H1 (cell line): ENCODE measurements at regions not wholly inside any gene's neighbourhood (a gene's known extent, or its start where the extent isn't known, plus 50 kb on each side); places are given as distances from the start of the nearest gene placed in this dataset.

Experiments
- CTCF ChIA-PET: fragments of 300-600 bp; sonication (Branson Sonifier 250); formaldehyde crosslinking; loops from one replicate; lab custom pipeline; 2021; ENCODE audit not compliant: partially characterized antibody; lab: Charles Lee
- POLR2A ChIA-PET: fragments of 300-600 bp; sonication (Branson Sonifier 250); formaldehyde crosslinking; loops from one replicate; lab custom pipeline; 2021; ENCODE audit warnings: inconsistent platforms; ENCODE audit not compliant: partially characterized antibody; lab: Charles Lee
- DNase-seq, 2 experiments: peaks; one replicate each; pipeline versions ENCODE4 v3.0.0 to v3.0.0-alpha.2; 2010 to 2022; ENCODE audit warnings: low spot score in 2 of 2, low read depth in 1 of 2, mixed read lengths in 1 of 2
- FAIRE-seq: peaks from 2 replicates; lab custom pipeline; 2011; peaks lifted over from hg19 to GRCh38; lab: Jason Lieb, UNC
- H2AFZ ChIP-seq: 2 replicates; pipeline ENCODE4 v1.8.1; 2012; ENCODE audit warnings: low read length, inconsistent platforms
- H2AK5ac ChIP-seq: 2 replicates; pipeline ENCODE4 v1.6.1; 2013; ENCODE audit warnings: low read depth, low read length
- H2BK120ac ChIP-seq: replicated peaks from 2 replicates; pipeline ENCODE3; 2013; ENCODE audit warnings: low read depth, low read length, inconsistent platforms
- H2BK12ac ChIP-seq: 2 replicates; pipeline ENCODE4 v1.6.1; 2013; ENCODE audit warnings: low read depth, low read length
- H2BK15ac ChIP-seq: 2 replicates; pipeline ENCODE4 v1.6.1; 2013; ENCODE audit warnings: low read length
- H2BK20ac ChIP-seq: 2 replicates; pipeline ENCODE4 v1.6.1; 2013; ENCODE audit warnings: low read length
- H2BK5ac ChIP-seq: 2 replicates; pipeline ENCODE4 v1.6.1; 2013; ENCODE audit warnings: low read depth, low read length
- H3K14ac ChIP-seq: 2 replicates; pipeline ENCODE4 v1.6.1; 2013; ENCODE audit warnings: inconsistent platforms; ENCODE audit not compliant: insufficient read length
- H3K18ac ChIP-seq: 2 replicates; pipeline ENCODE4 v1.6.1; 2013; ENCODE audit warnings: low read length; ENCODE audit errors: extremely low read depth
- H3K23ac ChIP-seq: 2 replicates; pipeline ENCODE4 v1.6.1; 2013; ENCODE audit warnings: inconsistent platforms; ENCODE audit not compliant: insufficient read length
- H3K23me2 ChIP-seq: 2 replicates; pipeline ENCODE4 v1.6.1; 2013; ENCODE audit warnings: low read depth, low read length
- H3K27ac ChIP-seq: 2 replicates; pipeline ENCODE4 v1.6.1; 2011; ENCODE audit warnings: low read depth, low read length, inconsistent platforms
- H3K27me3 ChIP-seq, 4 experiments: replicated peaks in 1 of 4; 1 replicate in 1 of 4; 2 replicates in 3 of 4; pipeline versions ENCODE4 v1.6.1 to v1.8.1; 2011 to 2013; ENCODE audit warnings: low read length in 3 of 4, mild to moderate bottlenecking in 3 of 4, inconsistent platforms in 2 of 4, mixed read lengths in 2 of 4, moderate library complexity in 1 of 4; ENCODE audit not compliant: control insufficient read depth in 3 of 4, insufficient read depth in 3 of 4; ENCODE audit errors: extremely low read depth in 1 of 4
- H3K36me3 ChIP-seq, 4 experiments: 2 replicates each; pipeline versions ENCODE4 v1.6.1 to v1.8.1; 2011 to 2013; ENCODE audit warnings: mild to moderate bottlenecking in 4 of 4, low read length in 3 of 4, moderate library complexity in 2 of 4, control low read depth in 1 of 4, inconsistent platforms in 1 of 4; ENCODE audit not compliant: insufficient read depth in 4 of 4, control insufficient read depth in 2 of 4
- H3K4ac ChIP-seq: replicated peaks from 2 replicates; pipeline ENCODE3; 2013; ENCODE audit warnings: low read length, low read depth, mixed read lengths, inconsistent platforms; ENCODE audit not compliant: insufficient read length
- H3K4me1 ChIP-seq, 4 experiments: replicated peaks in 1 of 4; 1 replicate in 1 of 4; 2 replicates in 3 of 4; pipeline versions ENCODE4 v1.6.1 to v1.8.1; 2011 to 2013; ENCODE audit warnings: low read length in 3 of 4, inconsistent platforms in 2 of 4, mixed read lengths in 1 of 4; ENCODE audit not compliant: insufficient read depth in 4 of 4, control insufficient read depth in 3 of 4
- H3K4me2 ChIP-seq, 2 experiments: 2 replicates each; pipeline versions ENCODE4 v1.6.1 to v1.8.1; 2011 to 2013; ENCODE audit warnings: low read depth in 2 of 2, low read length in 2 of 2, control low read depth in 1 of 2, inconsistent platforms in 1 of 2, mild to moderate bottlenecking in 1 of 2; ENCODE audit not compliant: insufficient read depth in 1 of 2
- H3K4me3 ChIP-seq, 4 experiments: fragments of 200-600, 300-600 bp in 1 of 4; sonication (generic), shearing (Covaris generic), sonication (Bioruptor Twin) in 1 of 4; 2 replicates each; pipeline versions ENCODE4 v1.5.1 to v1.8.1; 2011 to 2016; ENCODE audit warnings: low read length in 4 of 4, low read depth in 3 of 4, control low read depth in 2 of 4, inconsistent platforms in 2 of 4, mild to moderate bottlenecking in 2 of 4, mixed read lengths in 1 of 4, moderate library complexity in 1 of 4; ENCODE audit not compliant: insufficient read depth in 2 of 4; ENCODE audit errors: extremely low read depth in 1 of 4
- H3K56ac ChIP-seq: replicated peaks from 2 replicates; pipeline ENCODE3; 2013; ENCODE audit warnings: low read depth, mild to moderate bottlenecking, mixed read lengths, low read length, inconsistent platforms; ENCODE audit not compliant: insufficient read length
- H3K79me1 ChIP-seq: 2 replicates; pipeline ENCODE4 v1.6.1; 2013; ENCODE audit warnings: low read depth, low read length, control low read depth
- H3K79me2 ChIP-seq, 2 experiments: 2 replicates each; pipeline versions ENCODE4 v1.6.1 to v1.8.1; 2012 to 2013; ENCODE audit warnings: low read length in 2 of 2, mild to moderate bottlenecking in 2 of 2, inconsistent platforms in 1 of 2; ENCODE audit not compliant: insufficient read depth in 2 of 2, control insufficient read depth in 1 of 2
- H3K9ac ChIP-seq, 4 experiments: replicated peaks in 1 of 4; 1 replicate in 1 of 4; 2 replicates in 3 of 4; pipeline versions ENCODE4 v1.6.1 to v1.8.1; 2011 to 2013; ENCODE audit warnings: low read depth in 3 of 4, low read length in 3 of 4, control low read depth in 2 of 4, mild to moderate bottlenecking in 2 of 4, moderate library complexity in 2 of 4, inconsistent platforms in 1 of 4; ENCODE audit errors: extremely low read depth in 1 of 4
- H3K9me3 ChIP-seq, 2 experiments: 2 replicates each; pipeline versions ENCODE4 v1.6.1 to v1.8.1; 2012 to 2013; ENCODE audit warnings: mild to moderate bottlenecking in 2 of 2, moderate library complexity in 2 of 2, control low read depth in 1 of 2, inconsistent platforms in 1 of 2, low read depth in 1 of 2, low read length in 1 of 2, mixed read lengths in 1 of 2; ENCODE audit not compliant: insufficient read depth in 2 of 2
- H4K20me1 ChIP-seq, 2 experiments: replicated peaks in 1 of 2; 2 replicates each; pipeline versions ENCODE3 to v1.8.1; 2011 to 2013; ENCODE audit warnings: inconsistent platforms in 2 of 2, low read length in 2 of 2, mild to moderate bottlenecking in 1 of 2; ENCODE audit not compliant: insufficient read depth in 2 of 2, control insufficient read depth in 1 of 2
- H4K5ac ChIP-seq: 2 replicates; pipeline ENCODE4 v1.6.1; 2013; ENCODE audit warnings: low read length, low read depth, mixed read lengths, inconsistent platforms; ENCODE audit not compliant: insufficient read length
- H4K8ac ChIP-seq: 2 replicates; pipeline ENCODE4 v1.8.0; 2013; ENCODE audit warnings: mild to moderate bottlenecking, moderate library complexity, low read length, inconsistent platforms; ENCODE audit not compliant: insufficient read depth; ENCODE audit errors: extremely low read depth
- H4K91ac ChIP-seq: replicated peaks from 2 replicates; pipeline ENCODE3; 2013; ENCODE audit warnings: low read length, mixed read lengths, inconsistent platforms; ENCODE audit not compliant: insufficient read length
- CEBPB ChIP-seq: IDR thresholded peaks from 2 replicates; pipeline ENCODE4 v1.6.1; 2012; ENCODE audit warnings: low read depth, low read length
- CREB1 ChIP-seq: IDR thresholded peaks from 2 replicates; pipeline ENCODE4 v1.6.1; 2012; ENCODE audit warnings: inconsistent platforms
- EGR1 ChIP-seq: IDR thresholded peaks from 2 replicates; pipeline ENCODE4 v1.6.1; 2011; ENCODE audit warnings: low read depth, low read length, borderline replicate concordance
- GTF2F1 ChIP-seq: IDR thresholded peaks from 2 replicates; pipeline ENCODE4 v1.6.1; 2012; ENCODE audit warnings: low read depth, low read length, improper control_type of control experiment, borderline replicate concordance
- NANOG ChIP-seq: IDR thresholded peaks from 2 replicates; pipeline ENCODE4 v1.6.1; 2011; ENCODE audit warnings: low read length, low read depth, mild to moderate bottlenecking, inconsistent platforms; ENCODE audit not compliant: insufficient read depth, poor library complexity, severe bottlenecking
- PHF8 ChIP-seq: fragments of 200-600 bp; sonication (generic); conservative IDR thresholded peaks from 2 replicates; pipeline ENCODE4 v1.7.1; 2012; ENCODE audit warnings: low read depth, mild to moderate bottlenecking, inconsistent platforms, low read length, moderate library complexity
- SP2 ChIP-seq: IDR thresholded peaks from 2 replicates; pipeline ENCODE4 v1.6.1; 2012; ENCODE audit warnings: mild to moderate bottlenecking, low read length, inconsistent platforms
- SP4 ChIP-seq: IDR thresholded peaks from 2 replicates; pipeline ENCODE4 v1.6.1; 2012; ENCODE audit warnings: low read length, inconsistent platforms
- WGBS, 2 experiments: shearing (Covaris generic) in 1 of 2; methylation state at CpG; one replicate each; pipeline versions ENCODE4 v1.1.6 to v1.1.7; 2013 to 2015; ENCODE audit warnings: low lambda C conversion rate in 2 of 2, mixed read lengths in 2 of 2, inconsistent platforms in 1 of 2, low coverage in 1 of 2, missing lambda C conversion rate in 1 of 2; ENCODE audit not compliant: insufficient replicate concordance in 2 of 2, insufficient coverage in 1 of 2, insufficient read length in 1 of 2; ENCODE audit errors: extremely low coverage in 1 of 2, missing lambda C conversion rate in 1 of 2; 5-methylcytosine and 5-hydroxymethylcytosine counted together

DNA sequence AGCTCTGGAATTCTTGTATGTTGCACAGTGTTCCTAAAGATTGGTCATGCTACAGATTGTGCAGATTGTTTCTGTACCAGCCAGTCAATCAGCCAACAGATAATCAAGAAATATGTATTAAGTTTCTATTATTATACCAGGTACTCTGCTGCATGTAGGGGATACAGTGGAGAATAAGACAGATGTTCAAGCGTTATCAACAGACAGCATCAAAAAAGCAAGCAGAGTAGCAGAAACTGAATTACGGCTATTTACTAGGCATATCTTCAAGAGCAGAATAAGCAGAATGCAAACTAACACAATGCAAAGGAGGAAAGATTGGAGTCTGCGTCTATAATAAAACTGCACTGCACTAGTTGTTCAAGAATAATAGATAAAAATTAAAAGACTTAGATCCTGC lies 278.6 kb downstream of the ETS1 start:
- no peaks in the 10 kb centered on the region for H3K79me2 ChIP-seq
- no peak for TF ChIP-seq CEBPB
- no peak for TF ChIP-seq SP2
- TF ChIP-seq GTF2F1 = no peak
- TF ChIP-seq PHF8 = no peak
- TF ChIP-seq EGR1 = no peak
- TF ChIP-seq CREB1 = no peak
- TF ChIP-seq NANOG = no peak
- TF ChIP-seq SP4 = no peak
- TF ChIP-seq, all 59 proteins: peak for 0
- H2AFZ ChIP-seq = no peak overlapping the region
- H3K9me3 ChIP-seq = no peaks in the 10 kb centered on the region
- no peak overlapping the region for H3K56ac ChIP-seq
- no peak overlapping the region for H3K14ac ChIP-seq
- H4K8ac ChIP-seq = no peak overlapping the region
- no peak overlapping the region for H2BK120ac ChIP-seq
- no peaks in the 10 kb centered on the region for H4K20me1 ChIP-seq
- WGBS, 2 experiments = 94% methylated on average over 3 of the region's 3 CpGs; no CpG with 5 or more reads in 1 of the 2 experiments
- H2BK12ac ChIP-seq = no peak overlapping the region
- no peak overlapping the region for H3K9ac ChIP-seq
- POLR2A ChIA-PET = interaction anchor here (0.6 kb wide), 1 partner anchor 62 kb away, joined by 4 read pairs; no protein-coding TSS in a partner anchor
- no peaks in the 10 kb centered on the region for H3K79me1 ChIP-seq
- no peak overlapping the region for H3K18ac ChIP-seq
- no peaks in the 10 kb centered on the region for H3K4me1 ChIP-seq
- H3K4ac ChIP-seq = no peak overlapping the region
- H3K4me2 ChIP-seq = no peak overlapping the region
- H4K5ac ChIP-seq = no peak overlapping the region
- no peak overlapping the region for H2BK5ac ChIP-seq
- H3K27ac ChIP-seq = no peak overlapping the region
- DNase-seq = no peak
- no peak overlapping the region for H3K4me3 ChIP-seq
- no peak overlapping the region for H2BK20ac ChIP-seq
- H2BK15ac ChIP-seq = no peak overlapping the region
- peaks cover 0 to 1% (median 0%) of the 10 kb centered on the region in 4 experiments; a peak in 1 of 7 replicates for H3K27me3 ChIP-seq
- CTCF ChIA-PET = interaction anchor here (1.2 to 4.7 kb wide), 2 partner anchors 9 to 323 kb away, joined by 5 to 25 read pairs; no protein-coding TSS in a partner anchor
- no peaks in the 10 kb centered on the region for H3K36me3 ChIP-seq
- no peak for FAIRE-seq
- no peak overlapping the region for H3K23ac ChIP-seq
- no peaks in the 10 kb centered on the region for H3K23me2 ChIP-seq
- H2AK5ac ChIP-seq = no peak overlapping the region
- no peak overlapping the region for H4K91ac ChIP-seq
